ENCODE measurements at regions not wholly inside any gene's neighbourhood (a gene's known extent, or its start where the extent isn't known, plus 50 kb on each side); places are given as distances from the start of the nearest gene placed in this dataset.

GRCh38 chr10:52659085-52659484 lies 113.5 kb downstream of the MBL2 start:
- H3K4me1 ChIP-seq (ENCODE audit: insufficient read depth, low read length): no peaks in the 10 kb centered on the region
- no peaks in the 10 kb centered on the region for H3K27me3 ChIP-seq (ENCODE audit: insufficient read depth, low read length)
- no peak for DNase-seq (ENCODE audit: low read depth)
- H3K4me3 ChIP-seq (ENCODE audit: insufficient read depth, low read depth, low read length): no peak overlapping the region
- no peaks in the 10 kb centered on the region for H3K36me3 ChIP-seq (ENCODE audit: insufficient read depth, low read length)
- no peak for FAIRE-seq
- Mint-ChIP-seq H3K4me3 (ENCODE audit: unreplicated experiment) (no peak overlapping the region), H3K27me3 (ENCODE audit: low read depth, unreplicated experiment) (no peaks in the 10 kb centered on the region), H3K27ac (ENCODE audit: unreplicated experiment) (no peak overlapping the region), H3K4me1 (ENCODE audit: low read depth, unreplicated experiment) (no peaks in the 10 kb centered on the region), H3K9me3 (ENCODE audit: unreplicated experiment) (no peaks in the 10 kb centered on the region), H3K36me3 (ENCODE audit: low read depth, unreplicated experiment) (no peaks in the 10 kb centered on the region)
- H3K9ac ChIP-seq (ENCODE audit: low read length): no peak overlapping the region
- TF ChIP-seq CTCF (IDR thresholded peaks at IDR 0.05; ENCODE audit: insufficient read depth, low read depth, low read length) (no peak), EZH2 (IDR thresholded peaks at IDR 0.05; ENCODE audit: insufficient read depth, low read length) (no peak)
- H4K20me1 ChIP-seq (ENCODE audit: insufficient read depth, low read length): no peaks in the 10 kb centered on the region
- no peak overlapping the region for H2AFZ ChIP-seq (ENCODE audit: low read depth, low read length)
- H3K79me2 ChIP-seq (ENCODE audit: insufficient read depth, low read length): no peaks in the 10 kb centered on the region
- H3K4me2 ChIP-seq (ENCODE audit: low read length): no peak overlapping the region
- H3K9me3 ChIP-seq (ENCODE audit: insufficient read depth, low read depth, low read length): no peaks in the 10 kb centered on the region
- H3K27ac ChIP-seq (ENCODE audit: low read depth, low read length): no peak overlapping the region

GRCh38 chr10:52662256-52662655 lies 110.3 kb downstream of the MBL2 start:
- Histone ChIP-seq H3K27ac (ENCODE audit: low read depth, low read length) (no peak overlapping the region), H3K79me2 (ENCODE audit: insufficient read depth, low read length) (no peaks in the 10 kb centered on the region), H3K4me1 (ENCODE audit: insufficient read depth, low read length) (no peaks in the 10 kb centered on the region), H3K9me3 (ENCODE audit: insufficient read depth, low read depth, low read length) (no peaks in the 10 kb centered on the region), H3K9ac (ENCODE audit: low read length) (no peak overlapping the region), H3K4me3 (ENCODE audit: insufficient read depth, low read depth, low read length) (no peak overlapping the region), H4K20me1 (ENCODE audit: insufficient read depth, low read length) (no peaks in the 10 kb centered on the region), H3K4me2 (ENCODE audit: low read length) (no peak overlapping the region), H2AFZ (ENCODE audit: low read depth, low read length) (no peak overlapping the region), H3K27me3 (ENCODE audit: insufficient read depth, low read length) (no peaks in the 10 kb centered on the region), H3K36me3 (ENCODE audit: insufficient read depth, low read length) (no peaks in the 10 kb centered on the region)
- no peaks in the 10 kb centered on the region for H3K4me1 Mint-ChIP-seq (ENCODE audit: low read depth, unreplicated experiment)
- H3K9me3 Mint-ChIP-seq (ENCODE audit: unreplicated experiment): peaks cover 6% of the 10 kb centered on the region
- H3K36me3 Mint-ChIP-seq (ENCODE audit: low read depth, unreplicated experiment): no peaks in the 10 kb centered on the region
- no peak for TF ChIP-seq CTCF (IDR thresholded peaks at IDR 0.05; ENCODE audit: insufficient read depth, low read depth, low read length)
- TF ChIP-seq EZH2 (IDR thresholded peaks at IDR 0.05; ENCODE audit: insufficient read depth, low read length): no peak
- no peaks in the 10 kb centered on the region for H3K27me3 Mint-ChIP-seq (ENCODE audit: low read depth, unreplicated experiment)
- DNase-seq (ENCODE audit: low read depth): no peak
- no peak for FAIRE-seq
- H3K27ac Mint-ChIP-seq (ENCODE audit: unreplicated experiment): no peak overlapping the region
- H3K4me3 Mint-ChIP-seq (ENCODE audit: unreplicated experiment): no peak overlapping the region

GRCh38 chr10:52663161-52663560 lies 109.4 kb downstream of the MBL2 start:
- Mint-ChIP-seq H3K36me3 (ENCODE audit: low read depth, unreplicated experiment) (no peaks in the 10 kb centered on the region), H3K27me3 (ENCODE audit: low read depth, unreplicated experiment) (no peaks in the 10 kb centered on the region), H3K9me3 (ENCODE audit: unreplicated experiment) (peaks cover 6% of the 10 kb centered on the region), H3K4me1 (ENCODE audit: low read depth, unreplicated experiment) (no peaks in the 10 kb centered on the region), H3K4me3 (ENCODE audit: unreplicated experiment) (no peak overlapping the region), H3K27ac (ENCODE audit: unreplicated experiment) (no peak overlapping the region)
- H3K36me3 ChIP-seq (ENCODE audit: insufficient read depth, low read length): no peaks in the 10 kb centered on the region
- H3K4me1 ChIP-seq (ENCODE audit: insufficient read depth, low read length): no peaks in the 10 kb centered on the region
- H3K27ac ChIP-seq (ENCODE audit: low read depth, low read length): no peak overlapping the region
- no peaks in the 10 kb centered on the region for H4K20me1 ChIP-seq (ENCODE audit: insufficient read depth, low read length)
- no peak overlapping the region for H3K4me2 ChIP-seq (ENCODE audit: low read length)
- no peak overlapping the region for H2AFZ ChIP-seq (ENCODE audit: low read depth, low read length)
- TF ChIP-seq CTCF (IDR thresholded peaks at IDR 0.05; ENCODE audit: insufficient read depth, low read depth, low read length) (no peak), EZH2 (IDR thresholded peaks at IDR 0.05; ENCODE audit: insufficient read depth, low read length) (no peak)
- no peaks in the 10 kb centered on the region for H3K27me3 ChIP-seq (ENCODE audit: insufficient read depth, low read length)
- no peak for DNase-seq (ENCODE audit: low read depth)
- no peaks in the 10 kb centered on the region for H3K9me3 ChIP-seq (ENCODE audit: insufficient read depth, low read depth, low read length)
- no peak overlapping the region for H3K4me3 ChIP-seq (ENCODE audit: insufficient read depth, low read depth, low read length)
- FAIRE-seq: no peak
- no peaks in the 10 kb centered on the region for H3K79me2 ChIP-seq (ENCODE audit: insufficient read depth, low read length)
- no peak overlapping the region for H3K9ac ChIP-seq (ENCODE audit: low read length)

Data from astrocyte (in vitro differentiated cells and primary cell).